H1 (cell line): ENCODE measurements at regions not wholly inside any gene's neighbourhood (a gene's known extent, or its start where the extent isn't known, plus 50 kb on each side); places are given as distances from the start of the nearest gene placed in this dataset.

Experiments
- CTCF ChIA-PET: fragments of 300-600 bp; sonication (Branson Sonifier 250); formaldehyde crosslinking; loops from one replicate; lab custom pipeline; 2021; ENCODE audit not compliant: partially characterized antibody; lab: Charles Lee
- POLR2A ChIA-PET: fragments of 300-600 bp; sonication (Branson Sonifier 250); formaldehyde crosslinking; loops from one replicate; lab custom pipeline; 2021; ENCODE audit warnings: inconsistent platforms; ENCODE audit not compliant: partially characterized antibody; lab: Charles Lee
- DNase-seq, 2 experiments: peaks; one replicate each; pipeline versions ENCODE4 v3.0.0 to v3.0.0-alpha.2; 2010 to 2022; ENCODE audit warnings: low spot score in 2 of 2, low read depth in 1 of 2, mixed read lengths in 1 of 2
- FAIRE-seq: peaks from 2 replicates; lab custom pipeline; 2011; peaks lifted over from hg19 to GRCh38; lab: Jason Lieb, UNC
- H2AFZ ChIP-seq: 2 replicates; pipeline ENCODE4 v1.8.1; 2012; ENCODE audit warnings: low read length, inconsistent platforms
- H2AK5ac ChIP-seq: 2 replicates; pipeline ENCODE4 v1.6.1; 2013; ENCODE audit warnings: low read depth, low read length
- H2BK120ac ChIP-seq: replicated peaks from 2 replicates; pipeline ENCODE3; 2013; ENCODE audit warnings: low read depth, low read length, inconsistent platforms
- H2BK12ac ChIP-seq: 2 replicates; pipeline ENCODE4 v1.6.1; 2013; ENCODE audit warnings: low read depth, low read length
- H2BK15ac ChIP-seq: 2 replicates; pipeline ENCODE4 v1.6.1; 2013; ENCODE audit warnings: low read length
- H2BK20ac ChIP-seq: 2 replicates; pipeline ENCODE4 v1.6.1; 2013; ENCODE audit warnings: low read length
- H2BK5ac ChIP-seq: 2 replicates; pipeline ENCODE4 v1.6.1; 2013; ENCODE audit warnings: low read depth, low read length
- H3K14ac ChIP-seq: 2 replicates; pipeline ENCODE4 v1.6.1; 2013; ENCODE audit warnings: inconsistent platforms; ENCODE audit not compliant: insufficient read length
- H3K18ac ChIP-seq: 2 replicates; pipeline ENCODE4 v1.6.1; 2013; ENCODE audit warnings: low read length; ENCODE audit errors: extremely low read depth
- H3K23ac ChIP-seq: 2 replicates; pipeline ENCODE4 v1.6.1; 2013; ENCODE audit warnings: inconsistent platforms; ENCODE audit not compliant: insufficient read length
- H3K23me2 ChIP-seq: 2 replicates; pipeline ENCODE4 v1.6.1; 2013; ENCODE audit warnings: low read depth, low read length
- H3K27ac ChIP-seq: 2 replicates; pipeline ENCODE4 v1.6.1; 2011; ENCODE audit warnings: low read depth, low read length, inconsistent platforms
- H3K27me3 ChIP-seq, 4 experiments: replicated peaks in 1 of 4; 1 replicate in 1 of 4; 2 replicates in 3 of 4; pipeline versions ENCODE4 v1.6.1 to v1.8.1; 2011 to 2013; ENCODE audit warnings: low read length in 3 of 4, mild to moderate bottlenecking in 3 of 4, inconsistent platforms in 2 of 4, mixed read lengths in 2 of 4, moderate library complexity in 1 of 4; ENCODE audit not compliant: control insufficient read depth in 3 of 4, insufficient read depth in 3 of 4; ENCODE audit errors: extremely low read depth in 1 of 4
- H3K36me3 ChIP-seq, 4 experiments: 2 replicates each; pipeline versions ENCODE4 v1.6.1 to v1.8.1; 2011 to 2013; ENCODE audit warnings: mild to moderate bottlenecking in 4 of 4, low read length in 3 of 4, moderate library complexity in 2 of 4, control low read depth in 1 of 4, inconsistent platforms in 1 of 4; ENCODE audit not compliant: insufficient read depth in 4 of 4, control insufficient read depth in 2 of 4
- H3K4ac ChIP-seq: replicated peaks from 2 replicates; pipeline ENCODE3; 2013; ENCODE audit warnings: low read length, low read depth, mixed read lengths, inconsistent platforms; ENCODE audit not compliant: insufficient read length
- H3K4me1 ChIP-seq, 4 experiments: replicated peaks in 1 of 4; 1 replicate in 1 of 4; 2 replicates in 3 of 4; pipeline versions ENCODE4 v1.6.1 to v1.8.1; 2011 to 2013; ENCODE audit warnings: low read length in 3 of 4, inconsistent platforms in 2 of 4, mixed read lengths in 1 of 4; ENCODE audit not compliant: insufficient read depth in 4 of 4, control insufficient read depth in 3 of 4
- H3K4me2 ChIP-seq, 2 experiments: 2 replicates each; pipeline versions ENCODE4 v1.6.1 to v1.8.1; 2011 to 2013; ENCODE audit warnings: low read depth in 2 of 2, low read length in 2 of 2, control low read depth in 1 of 2, inconsistent platforms in 1 of 2, mild to moderate bottlenecking in 1 of 2; ENCODE audit not compliant: insufficient read depth in 1 of 2
- H3K4me3 ChIP-seq, 4 experiments: fragments of 200-600, 300-600 bp in 1 of 4; sonication (generic), shearing (Covaris generic), sonication (Bioruptor Twin) in 1 of 4; 2 replicates each; pipeline versions ENCODE4 v1.5.1 to v1.8.1; 2011 to 2016; ENCODE audit warnings: low read length in 4 of 4, low read depth in 3 of 4, control low read depth in 2 of 4, inconsistent platforms in 2 of 4, mild to moderate bottlenecking in 2 of 4, mixed read lengths in 1 of 4, moderate library complexity in 1 of 4; ENCODE audit not compliant: insufficient read depth in 2 of 4; ENCODE audit errors: extremely low read depth in 1 of 4
- H3K56ac ChIP-seq: replicated peaks from 2 replicates; pipeline ENCODE3; 2013; ENCODE audit warnings: low read depth, mild to moderate bottlenecking, mixed read lengths, low read length, inconsistent platforms; ENCODE audit not compliant: insufficient read length
- H3K79me1 ChIP-seq: 2 replicates; pipeline ENCODE4 v1.6.1; 2013; ENCODE audit warnings: low read depth, low read length, control low read depth
- H3K79me2 ChIP-seq, 2 experiments: 2 replicates each; pipeline versions ENCODE4 v1.6.1 to v1.8.1; 2012 to 2013; ENCODE audit warnings: low read length in 2 of 2, mild to moderate bottlenecking in 2 of 2, inconsistent platforms in 1 of 2; ENCODE audit not compliant: insufficient read depth in 2 of 2, control insufficient read depth in 1 of 2
- H3K9ac ChIP-seq, 4 experiments: replicated peaks in 1 of 4; 1 replicate in 1 of 4; 2 replicates in 3 of 4; pipeline versions ENCODE4 v1.6.1 to v1.8.1; 2011 to 2013; ENCODE audit warnings: low read depth in 3 of 4, low read length in 3 of 4, control low read depth in 2 of 4, mild to moderate bottlenecking in 2 of 4, moderate library complexity in 2 of 4, inconsistent platforms in 1 of 4; ENCODE audit errors: extremely low read depth in 1 of 4
- H3K9me3 ChIP-seq, 2 experiments: 2 replicates each; pipeline versions ENCODE4 v1.6.1 to v1.8.1; 2012 to 2013; ENCODE audit warnings: mild to moderate bottlenecking in 2 of 2, moderate library complexity in 2 of 2, control low read depth in 1 of 2, inconsistent platforms in 1 of 2, low read depth in 1 of 2, low read length in 1 of 2, mixed read lengths in 1 of 2; ENCODE audit not compliant: insufficient read depth in 2 of 2
- H4K20me1 ChIP-seq, 2 experiments: replicated peaks in 1 of 2; 2 replicates each; pipeline versions ENCODE3 to v1.8.1; 2011 to 2013; ENCODE audit warnings: inconsistent platforms in 2 of 2, low read length in 2 of 2, mild to moderate bottlenecking in 1 of 2; ENCODE audit not compliant: insufficient read depth in 2 of 2, control insufficient read depth in 1 of 2
- H4K5ac ChIP-seq: 2 replicates; pipeline ENCODE4 v1.6.1; 2013; ENCODE audit warnings: low read length, low read depth, mixed read lengths, inconsistent platforms; ENCODE audit not compliant: insufficient read length
- H4K8ac ChIP-seq: 2 replicates; pipeline ENCODE4 v1.8.0; 2013; ENCODE audit warnings: mild to moderate bottlenecking, moderate library complexity, low read length, inconsistent platforms; ENCODE audit not compliant: insufficient read depth; ENCODE audit errors: extremely low read depth
- H4K91ac ChIP-seq: replicated peaks from 2 replicates; pipeline ENCODE3; 2013; ENCODE audit warnings: low read length, mixed read lengths, inconsistent platforms; ENCODE audit not compliant: insufficient read length
- BCL11A ChIP-seq, 2 experiments: IDR thresholded peaks; one replicate each; pipeline ENCODE4 v1.6.1; 2011; ENCODE audit warnings: low read depth in 2 of 2, low read length in 2 of 2, mild to moderate bottlenecking in 2 of 2
- CREB1 ChIP-seq: IDR thresholded peaks from 2 replicates; pipeline ENCODE4 v1.6.1; 2012; ENCODE audit warnings: inconsistent platforms
- HDAC6 ChIP-seq: IDR thresholded peaks from one replicate; pipeline ENCODE4 v1.7.1; 2012; ENCODE audit warnings: low read depth, mild to moderate bottlenecking, inconsistent platforms, low read length, moderate library complexity
- NANOG ChIP-seq: IDR thresholded peaks from 2 replicates; pipeline ENCODE4 v1.6.1; 2011; ENCODE audit warnings: low read length, low read depth, mild to moderate bottlenecking, inconsistent platforms; ENCODE audit not compliant: insufficient read depth, poor library complexity, severe bottlenecking
- SIX5 ChIP-seq: IDR thresholded peaks from 2 replicates; pipeline ENCODE4 v1.6.1; 2011; ENCODE audit warnings: mild to moderate bottlenecking, low read depth, low read length
- USF2 ChIP-seq: IDR thresholded peaks from 2 replicates; pipeline ENCODE4 v1.6.1; 2011; ENCODE audit warnings: low read length, improper control_type of control experiment
- WGBS, 2 experiments: shearing (Covaris generic) in 1 of 2; methylation state at CpG; one replicate each; pipeline versions ENCODE4 v1.1.6 to v1.1.7; 2013 to 2015; ENCODE audit warnings: low lambda C conversion rate in 2 of 2, mixed read lengths in 2 of 2, inconsistent platforms in 1 of 2, low coverage in 1 of 2, missing lambda C conversion rate in 1 of 2; ENCODE audit not compliant: insufficient replicate concordance in 2 of 2, insufficient coverage in 1 of 2, insufficient read length in 1 of 2; ENCODE audit errors: extremely low coverage in 1 of 2, missing lambda C conversion rate in 1 of 2; 5-methylcytosine and 5-hydroxymethylcytosine counted together

- Histone ChIP-seq H2BK5ac (no peak overlapping the region), H2BK120ac (no peak overlapping the region), H2AFZ (no peak overlapping the region), H4K91ac (no peak overlapping the region), H3K9me3 (no peaks in the 10 kb centered on the region; a peak in 1 of 4 replicates), H3K36me3 (no peaks in the 10 kb centered on the region), H3K4ac (no peak overlapping the region), H2BK15ac (no peak overlapping the region), H2BK20ac (no peak overlapping the region), H3K4me2 (no peak overlapping the region), H3K27ac (no peak overlapping the region), H3K18ac (no peak overlapping the region), H3K79me1 (no peaks in the 10 kb centered on the region), H2AK5ac (no peak overlapping the region), H3K23me2 (peaks cover 1% of the 10 kb centered on the region; the same call in 1 of the 2 replicates), H3K4me1 (peaks cover 0 to 2% (median 0%) of the 10 kb centered on the region in 4 experiments; a peak in 1 of 7 replicates), H3K79me2 (no peaks in the 10 kb centered on the region), H4K20me1 (no peaks in the 10 kb centered on the region), H4K8ac (no peak overlapping the region; the same call in 1 of the 2 replicates), H4K5ac (no peak overlapping the region), H3K4me3 (no peak overlapping the region), H2BK12ac (no peak overlapping the region), H3K9ac (no peak overlapping the region), H3K14ac (no peak overlapping the region), H3K27me3 (no peaks in the 10 kb centered on the region), H3K23ac (no peak overlapping the region), H3K56ac (no peak overlapping the region)
- ChIA-PET POLR2A (interaction anchor here (1.2 kb wide), 1 partner anchor 17 kb away, joined by 3 read pairs; no protein-coding TSS in a partner anchor), CTCF (interaction anchor here (2.2 kb wide), 1 partner anchor 15 kb away, joined by 5 read pairs; no protein-coding TSS in a partner anchor)
- FAIRE-seq: no peak
- 90% methylated on average over 19 of the region's 19 CpGs; no CpG with 5 or more reads in 1 of the 2 experiments for WGBS, 2 experiments
- DNase-seq: no peak
- TF ChIP-seq CREB1 (no peak), SIX5 (no peak), USF2 (no peak), HDAC6 (no peak), BCL11A (IDR thresholded peaks at IDR 0.05; ENCODE audit: low read depth in 2 of 2, low read length in 2 of 2) (no peak), NANOG (no peak)
Measured at GRCh38 chr18:79627750-79628294, 51.8 kb upstream of the CTDP1 start.
